MM.1S (cell line): ENCODE measurements at regions not wholly inside any gene's neighbourhood (a gene's known extent, or its start where the extent isn't known, plus 50 kb on each side); places are given as distances from the start of the nearest gene placed in this dataset.

ENCODE experiments used
- DNase-seq: peaks from one replicate; pipeline ENCODE4 v3.0.0-alpha.2; 2015
- H2AFZ ChIP-seq: fragments of 300-600 bp; sonication (generic); 2 replicates; pipeline ENCODE4 v1.6.0; 2016; ENCODE audit warnings: antibody characterized with exemption, low read length
- H3F3A ChIP-seq: fragments of 300-600 bp; sonication (generic); 2 replicates; pipeline ENCODE4 v1.6.1; 2016; ENCODE audit warnings: mild to moderate bottlenecking, antibody characterized with exemption, low read length, moderate library complexity, mixed read lengths; ENCODE audit not compliant: insufficient read depth
- H3K27ac ChIP-seq: fragments of 300-600 bp; sonication (generic); 2 replicates; pipeline ENCODE4 v1.5.1; 2016; ENCODE audit warnings: mild to moderate bottlenecking, low read length
- H3K27me3 ChIP-seq: fragments of 300-600 bp; sonication (generic); replicated peaks from 2 replicates; pipeline ENCODE4 v1.6.0; 2016; ENCODE audit warnings: low read length; ENCODE audit not compliant: insufficient read depth
- H3K36me3 ChIP-seq: fragments of 300-600 bp; sonication (generic); replicated peaks from 2 replicates; pipeline ENCODE4 v1.6.1; 2016; ENCODE audit warnings: mild to moderate bottlenecking, low read length, mixed read lengths; ENCODE audit not compliant: insufficient read depth
- H3K4me1 ChIP-seq: fragments of 300-600 bp; sonication (generic); 2 replicates; pipeline ENCODE4 v1.6.1; 2016; ENCODE audit warnings: low read length, mixed read lengths
- H3K4me2 ChIP-seq: fragments of 300-600 bp; sonication (generic); 2 replicates; pipeline ENCODE4 v1.6.0; 2016; ENCODE audit warnings: low read depth, low read length
- H3K4me3 ChIP-seq: fragments of 300-600 bp; sonication (generic); 2 replicates; pipeline ENCODE4 v1.5.1; 2016; ENCODE audit warnings: low read length, mixed read lengths
- H3K79me2 ChIP-seq: fragments of 300-600 bp; sonication (generic); 2 replicates; pipeline ENCODE4 v1.6.1; 2016; ENCODE audit warnings: mixed run types, low read length, mixed read lengths
- H3K9ac ChIP-seq: fragments of 300-600 bp; sonication (generic); 2 replicates; pipeline ENCODE4 v1.6.1; 2016; ENCODE audit warnings: low read length, mixed read lengths
- H3K9me2 ChIP-seq: fragments of 300-600 bp; sonication (generic); replicated peaks from 2 replicates; pipeline ENCODE4 v1.6.1; 2016; ENCODE audit warnings: mild to moderate bottlenecking, low read length, mixed read lengths; ENCODE audit not compliant: insufficient read depth
- H3K9me3 ChIP-seq: fragments of 300-600 bp; sonication (generic); replicated peaks from 2 replicates; pipeline ENCODE4 v1.6.1; 2016; ENCODE audit warnings: mild to moderate bottlenecking, low read length, mixed read lengths; ENCODE audit not compliant: insufficient read depth
- H4K20me1 ChIP-seq: fragments of 300-600 bp; sonication (generic); 2 replicates; pipeline ENCODE4 v1.6.1; 2016; ENCODE audit warnings: mild to moderate bottlenecking, low read length, moderate library complexity, mixed read lengths; ENCODE audit not compliant: insufficient read depth
- CTCF ChIP-seq: fragments of 300-600 bp; sonication (generic); IDR thresholded peaks from 2 replicates; pipeline ENCODE4 v1.5.1; 2016; ENCODE audit warnings: antibody characterized with exemption, low read length, mixed read lengths
- EZH2 ChIP-seq: fragments of 300-600 bp; sonication (generic); optimal IDR thresholded peaks from 2 replicates; pipeline ENCODE3; 2017; ENCODE audit warnings: low read depth, mild to moderate bottlenecking, antibody characterized with exemption, low read length, mixed read lengths
- EZH2phosphoT487 ChIP-seq: fragments of 300-600 bp; sonication (generic); IDR thresholded peaks from 2 replicates; pipeline ENCODE4 v1.6.1; 2018; ENCODE audit warnings: antibody characterized with exemption, low read length

GRCh38 chr5:27906481-27906880 lies 868.1 kb upstream of the CDH9 start:
- Histone ChIP-seq H3K79me2 (no peaks in the 10 kb centered on the region), H3K27ac (no peak overlapping the region), H2AFZ (no peak overlapping the region), H3K36me3 (no peaks in the 10 kb centered on the region), H3K9ac (no peak overlapping the region), H4K20me1 (no peaks in the 10 kb centered on the region), H3K4me3 (no peak overlapping the region), H3K9me3 (no peaks in the 10 kb centered on the region), H3K4me2 (no peak overlapping the region), H3K4me1 (no peaks in the 10 kb centered on the region), H3K27me3 (no peaks in the 10 kb centered on the region), H3K9me2 (no peaks in the 10 kb centered on the region), H3F3A (no peaks in the 10 kb centered on the region)
- TF ChIP-seq EZH2, result no peak
- TF ChIP-seq CTCF, result no peak
- no peak for TF ChIP-seq EZH2phosphoT487
- no peak for DNase-seq

DNA sequence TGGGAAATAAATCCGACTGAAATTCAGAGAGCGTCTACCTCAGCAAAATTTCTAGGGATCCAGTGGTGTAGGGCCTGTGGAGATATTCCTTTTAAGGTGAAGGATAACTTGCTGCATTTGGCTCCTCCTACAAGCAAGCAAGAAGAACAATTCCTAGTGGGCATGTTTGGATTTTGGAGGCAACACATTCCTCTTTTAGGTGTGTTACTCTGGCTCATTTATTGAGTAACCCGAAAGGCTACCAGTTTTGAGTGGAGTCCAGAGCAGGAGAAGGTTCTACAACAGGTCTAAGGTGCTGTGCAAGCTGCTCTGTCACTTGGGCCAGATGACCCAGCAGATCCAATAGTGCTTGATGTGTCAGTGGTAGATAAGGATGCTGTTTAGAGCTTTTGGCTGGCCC lies 862.4 kb upstream of the CDH9 start:
- Histone ChIP-seq H3K9me3 (no peaks in the 10 kb centered on the region), H3K79me2 (no peaks in the 10 kb centered on the region), H3K27me3 (no peaks in the 10 kb centered on the region), H4K20me1 (no peaks in the 10 kb centered on the region), H3K9ac (no peak overlapping the region), H2AFZ (no peak overlapping the region), H3F3A (no peaks in the 10 kb centered on the region), H3K4me3 (no peak overlapping the region), H3K4me1 (no peaks in the 10 kb centered on the region), H3K36me3 (no peaks in the 10 kb centered on the region), H3K27ac (no peak overlapping the region), H3K9me2 (no peaks in the 10 kb centered on the region), H3K4me2 (no peak overlapping the region)
- DNase-seq, result no peak
- TF ChIP-seq EZH2phosphoT487 (no peak), EZH2 (no peak), CTCF (no peak)

DNA sequence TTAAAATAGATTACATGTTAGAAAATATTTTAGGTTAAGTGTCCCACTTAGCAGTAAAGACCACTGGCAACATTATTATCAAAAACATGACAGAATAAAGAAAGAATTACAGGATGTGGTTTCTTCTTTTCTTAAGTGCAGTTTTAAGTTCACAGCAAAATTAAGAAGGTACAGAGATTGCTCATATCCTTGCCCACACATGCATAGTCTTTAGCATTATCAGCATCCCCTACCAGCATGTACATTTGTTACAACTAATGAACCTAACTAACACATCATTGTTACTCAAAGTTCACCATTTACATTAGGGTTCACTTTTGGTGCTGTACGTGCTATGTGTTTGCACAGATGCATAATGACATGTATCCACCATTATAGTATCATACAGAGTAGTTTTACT lies 837.7 kb upstream of the CDH9 start:
- H3K36me3 ChIP-seq, result no peaks in the 10 kb centered on the region
- TF ChIP-seq CTCF (no peak), EZH2 (no peak), EZH2phosphoT487 (no peak)
- no peak overlapping the region for H3K4me2 ChIP-seq
- no peak overlapping the region for H3K9ac ChIP-seq
- H2AFZ ChIP-seq, result no peak overlapping the region
- H3K4me3 ChIP-seq, result no peak overlapping the region
- no peaks in the 10 kb centered on the region for H3K9me2 ChIP-seq
- H4K20me1 ChIP-seq, result no peaks in the 10 kb centered on the region
- H3K4me1 ChIP-seq, result no peaks in the 10 kb centered on the region
- no peaks in the 10 kb centered on the region for H3F3A ChIP-seq
- H3K27me3 ChIP-seq, result no peaks in the 10 kb centered on the region
- no peak overlapping the region for H3K27ac ChIP-seq
- H3K9me3 ChIP-seq, result no peaks in the 10 kb centered on the region
- DNase-seq, result no peak
- no peaks in the 10 kb centered on the region for H3K79me2 ChIP-seq

DNA sequence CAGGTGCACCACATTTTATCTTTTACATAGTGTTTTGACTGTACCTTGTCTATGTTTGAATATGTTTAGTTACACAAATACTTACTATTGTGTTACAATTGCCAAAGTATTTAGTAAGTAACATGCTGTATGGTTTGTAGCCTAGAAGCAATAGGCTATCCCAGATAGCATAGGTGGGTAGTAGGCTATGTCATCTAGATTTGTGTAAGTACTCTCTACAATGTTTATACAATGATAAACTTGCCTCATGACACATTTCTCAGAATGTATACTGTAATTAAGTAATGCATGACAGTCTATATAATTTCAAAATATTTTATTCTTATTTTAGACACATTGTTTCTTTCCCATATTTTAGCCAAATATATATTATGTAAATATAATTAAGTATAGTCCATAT lies 836.8 kb upstream of the CDH9 start:
- no peaks in the 10 kb centered on the region for H4K20me1 ChIP-seq
- H3K79me2 ChIP-seq, result no peaks in the 10 kb centered on the region
- no peak for TF ChIP-seq EZH2
- no peak for TF ChIP-seq EZH2phosphoT487
- TF ChIP-seq CTCF, result no peak
- no peak overlapping the region for H3K27ac ChIP-seq
- H3K27me3 ChIP-seq, result no peaks in the 10 kb centered on the region
- H3F3A ChIP-seq, result no peaks in the 10 kb centered on the region
- no peak overlapping the region for H3K4me3 ChIP-seq
- H3K4me2 ChIP-seq, result no peak overlapping the region
- no peaks in the 10 kb centered on the region for H3K4me1 ChIP-seq
- H3K9me3 ChIP-seq, result no peaks in the 10 kb centered on the region
- H3K36me3 ChIP-seq, result no peaks in the 10 kb centered on the region
- no peak overlapping the region for H3K9ac ChIP-seq
- no peak for DNase-seq
- no peak overlapping the region for H2AFZ ChIP-seq
- H3K9me2 ChIP-seq, result no peaks in the 10 kb centered on the region
